Heart left ventricle (tissue), 13 donors: ENCODE measurements at regions not wholly inside any gene's neighbourhood (a gene's known extent, or its start where the extent isn't known, plus 50 kb on each side); places are given as distances from the start of the nearest gene placed in this dataset.

Experiments used
- POLR2A ChIP-seq, 2 donors: fragments of 450-650 bp; IDR thresholded peaks; one replicate each; pipeline ENCODE4 v1.6.1; 2017; ENCODE audit warnings: antibody characterized with exemption in 2 of 2, mild to moderate bottlenecking in 2 of 2, moderate library complexity in 2 of 2
- TF ChIP-seq, protein P1 (sequence below), 12 donors: fragments of 200-600 bp; sonication (generic) in 4 of 12; IDR thresholded peaks; one replicate each; pipeline versions ENCODE4 v1.5.0 to v1.8.0; 2018 to 2022; ENCODE audit warnings: antibody characterized with exemption in 12 of 12, mild to moderate bottlenecking in 5 of 12
- donor health status: ischemic (EF 13 %, LVEDD 7.1; RV severe dilation, severe dysfunction).
- donor health status: DM: no; HTN: yes; CAD: no.
- donor health status: DM: no; HTN: no; CAD: no.
- donor health status: ischemic (EF 25% LVEDD 6.9; RV normal size, moderate dysfunction).
- donor health status: ischemic (EF 25% LVEDD 5.7; RV mildly dilated, moderate dysfunction).
- donor health status: ischemic (EF 35%, LVEDD 5.7; RV mildly dilated, moderate dysfunction).
- donor health status: nonischemic (EF 11% LVEDD 7.7; RV severe dilation, severe dysfunction).
- donor health status: DM: yes; HTN: yes; CAD: no.
- donor health status: PGD.
- donor health status: ischemic (EF 29% LVEDD 5.4; RV normal size, mild dysfunction).
- donor health status: nonischemic (EF 23%, LVEDD 6.1; RV moderate dilation, normal function).

- TF ChIP-seq, protein P1, sequence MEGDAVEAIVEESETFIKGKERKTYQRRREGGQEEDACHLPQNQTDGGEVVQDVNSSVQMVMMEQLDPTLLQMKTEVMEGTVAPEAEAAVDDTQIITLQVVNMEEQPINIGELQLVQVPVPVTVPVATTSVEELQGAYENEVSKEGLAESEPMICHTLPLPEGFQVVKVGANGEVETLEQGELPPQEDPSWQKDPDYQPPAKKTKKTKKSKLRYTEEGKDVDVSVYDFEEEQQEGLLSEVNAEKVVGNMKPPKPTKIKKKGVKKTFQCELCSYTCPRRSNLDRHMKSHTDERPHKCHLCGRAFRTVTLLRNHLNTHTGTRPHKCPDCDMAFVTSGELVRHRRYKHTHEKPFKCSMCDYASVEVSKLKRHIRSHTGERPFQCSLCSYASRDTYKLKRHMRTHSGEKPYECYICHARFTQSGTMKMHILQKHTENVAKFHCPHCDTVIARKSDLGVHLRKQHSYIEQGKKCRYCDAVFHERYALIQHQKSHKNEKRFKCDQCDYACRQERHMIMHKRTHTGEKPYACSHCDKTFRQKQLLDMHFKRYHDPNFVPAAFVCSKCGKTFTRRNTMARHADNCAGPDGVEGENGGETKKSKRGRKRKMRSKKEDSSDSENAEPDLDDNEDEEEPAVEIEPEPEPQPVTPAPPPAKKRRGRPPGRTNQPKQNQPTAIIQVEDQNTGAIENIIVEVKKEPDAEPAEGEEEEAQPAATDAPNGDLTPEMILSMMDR (IDR thresholded peaks at IDR 0.05): no peak
- no peak for TF ChIP-seq POLR2A (IDR thresholded peaks at IDR 0.05)
Observed at GRCh38 chr3:117595615-117596014, 886.0 kb downstream of the TUSC7 start.
